ENCODE measurements at regions not wholly inside any gene's neighbourhood (a gene's known extent, or its start where the extent isn't known, plus 50 kb on each side); places are given as distances from the start of the nearest gene placed in this dataset.
"Not testable (repeated sequence)": the region's sequence is repeated elsewhere in the genome, so short reads cannot be mapped to it uniquely, and the experiment has no call there.

DNA sequence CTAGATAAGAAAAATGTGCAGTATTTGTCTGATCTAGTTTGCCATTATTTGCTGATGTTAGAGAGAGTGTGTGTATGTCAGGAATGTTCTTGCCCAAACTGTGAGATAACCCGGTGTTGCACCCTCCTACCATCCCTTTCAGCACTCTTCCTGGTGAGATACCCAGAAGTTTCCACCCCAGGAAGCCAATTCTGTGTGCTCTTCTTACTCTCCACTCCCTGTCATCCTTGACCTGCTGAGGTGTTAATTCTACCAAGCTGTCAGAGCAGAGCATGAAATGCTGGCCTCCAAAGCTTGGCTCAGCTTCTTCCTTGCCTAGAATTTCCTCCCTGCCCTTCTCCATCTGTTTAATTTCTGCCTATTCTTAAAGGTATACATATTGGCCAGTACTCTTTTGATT, 237.3 kb upstream of the CNR1 start:
- Histone ChIP-seq H3K27ac (no peak overlapping the region), H3K9ac (ENCODE audit: insufficient read length) (no peak overlapping the region), H3K36me3 (ENCODE audit: insufficient read depth, low read length) (no peaks in the 10 kb centered on the region), H3K9me3 (ENCODE audit: low read depth, low read length) (no peaks in the 10 kb centered on the region), H3K4me3 (no peak overlapping the region)
- DNase-seq (ENCODE audit: low read depth, low spot score): no peak
- TF ChIP-seq POLR2AphosphoS5 (IDR thresholded peaks at IDR 0.05; ENCODE audit: borderline replicate concordance, low read depth, low read length): no peak
- no peak for TF ChIP-seq EZH2 (IDR thresholded peaks at IDR 0.05)
- no peak for TF ChIP-seq FOXP2 (optimal IDR thresholded peaks at IDR 0.05; ENCODE audit: control extremely low read depth, extremely low read length, insufficient read depth)

DNA sequence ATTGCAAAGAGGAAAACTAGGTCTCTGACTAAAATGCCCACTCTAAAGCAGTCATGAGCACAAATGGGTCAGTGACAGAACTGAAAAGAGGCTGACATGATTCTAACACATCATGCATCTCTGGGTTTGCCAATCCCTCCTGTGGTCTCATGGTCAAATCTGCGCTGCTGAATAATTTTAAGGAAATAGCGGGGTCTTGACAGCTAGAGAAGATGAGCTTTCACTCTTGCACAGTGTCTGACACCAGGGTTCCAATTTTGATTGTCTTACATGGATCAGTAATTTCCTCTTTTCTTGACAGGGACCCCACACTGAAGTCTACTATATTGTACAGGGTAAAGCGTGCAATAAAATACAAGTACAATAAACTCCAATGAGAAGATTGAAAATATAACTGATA, 236.8 kb upstream of the CNR1 start:
- TF ChIP-seq EZH2 (IDR thresholded peaks at IDR 0.05) (no peak), POLR2AphosphoS5 (IDR thresholded peaks at IDR 0.05; ENCODE audit: borderline replicate concordance, low read depth, low read length) (no peak), FOXP2 (optimal IDR thresholded peaks at IDR 0.05; ENCODE audit: control extremely low read depth, extremely low read length, insufficient read depth) (no peak)
- Histone ChIP-seq H3K4me3 (no peak overlapping the region), H3K27ac (no peak overlapping the region), H3K36me3 (ENCODE audit: insufficient read depth, low read length) (no peaks in the 10 kb centered on the region), H3K9ac (ENCODE audit: insufficient read length) (no peak overlapping the region), H3K9me3 (ENCODE audit: low read depth, low read length) (no peaks in the 10 kb centered on the region)
- DNase-seq (ENCODE audit: low read depth, low spot score): no peak

DNA sequence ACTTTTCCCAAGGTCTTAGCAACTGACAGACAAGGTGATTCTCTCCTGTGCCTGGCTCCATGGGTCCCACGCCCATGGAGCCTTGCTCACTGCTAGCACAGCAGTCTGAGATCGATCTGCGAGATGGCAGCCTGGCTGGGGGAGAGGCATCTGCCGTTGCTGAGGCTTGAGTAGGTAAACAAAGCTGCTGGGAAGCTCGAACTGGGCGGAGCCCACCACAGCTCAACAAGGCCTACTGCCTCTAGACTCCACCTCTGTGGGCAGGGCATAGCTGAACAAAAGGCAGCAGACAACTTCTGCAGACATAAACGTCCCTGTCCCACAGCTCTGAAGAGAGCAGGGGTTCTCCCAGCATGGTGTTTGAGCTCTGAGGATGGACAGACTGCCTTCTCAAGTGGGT, 224.9 kb upstream of the CNR1 start:
- H3K9me3 ChIP-seq (ENCODE audit: low read depth, low read length); DNase-seq (ENCODE audit: low read depth, low spot score); H3K4me3 ChIP-seq; H3K9ac ChIP-seq (ENCODE audit: insufficient read length); H3K27ac ChIP-seq; H3K36me3 ChIP-seq (ENCODE audit: insufficient read depth, low read length): not testable (repeated sequence)

DNA sequence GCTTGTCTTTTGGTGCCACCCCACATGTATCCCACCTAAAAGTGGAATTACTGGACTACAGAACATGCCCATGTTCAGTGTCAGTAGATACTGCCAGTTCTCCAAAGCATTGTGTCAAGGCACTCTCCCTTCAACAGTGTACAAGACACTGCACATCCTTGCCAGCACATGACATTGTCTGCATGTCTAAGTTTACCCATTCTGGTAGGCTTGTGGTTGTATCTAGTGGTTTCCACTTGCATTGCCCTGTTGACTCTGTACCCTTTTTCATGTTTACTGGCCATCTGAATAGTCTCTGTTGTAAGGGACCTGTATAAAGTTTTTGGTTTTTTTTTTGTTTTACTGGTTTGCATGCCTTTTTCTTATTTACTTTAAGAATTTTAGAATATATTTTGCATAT, 222.4 kb upstream of the CNR1 start:
- H3K9me3 ChIP-seq (ENCODE audit: low read depth, low read length): no peaks in the 10 kb centered on the region
- no peak overlapping the region for H3K27ac ChIP-seq
- H3K36me3 ChIP-seq (ENCODE audit: insufficient read depth, low read length): no peaks in the 10 kb centered on the region
- no peak overlapping the region for H3K9ac ChIP-seq (ENCODE audit: insufficient read length)
- TF ChIP-seq FOXP2 (optimal IDR thresholded peaks at IDR 0.05; ENCODE audit: control extremely low read depth, extremely low read length, insufficient read depth) (no peak), POLR2AphosphoS5 (IDR thresholded peaks at IDR 0.05; ENCODE audit: borderline replicate concordance, low read depth, low read length) (no peak), EZH2 (IDR thresholded peaks at IDR 0.05) (no peak)
- no peak for DNase-seq (ENCODE audit: low read depth, low spot score)
- no peak overlapping the region for H3K4me3 ChIP-seq

DNA sequence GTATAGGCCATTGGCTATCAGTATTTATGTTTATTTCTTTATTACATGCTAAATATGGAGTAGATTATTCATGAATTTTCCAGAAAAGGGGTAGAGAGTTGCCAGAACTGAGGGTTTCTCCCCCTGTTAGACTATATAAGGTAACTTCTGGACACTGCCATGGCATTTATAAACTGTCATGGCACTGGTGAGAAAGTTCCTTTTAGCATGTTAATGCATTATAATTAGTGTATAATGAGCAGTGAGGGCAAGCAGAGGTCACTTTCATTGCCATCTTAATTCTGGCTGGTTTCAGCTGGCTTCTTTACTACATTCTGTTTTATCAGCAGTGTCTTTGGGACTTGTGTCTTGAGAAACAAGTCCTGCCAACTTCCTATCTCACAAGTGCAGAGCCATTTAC, 220.0 kb upstream of the CNR1 start:
- no peak overlapping the region for H3K9ac ChIP-seq (ENCODE audit: insufficient read length)
- no peaks in the 10 kb centered on the region for H3K36me3 ChIP-seq (ENCODE audit: insufficient read depth, low read length)
- no peaks in the 10 kb centered on the region for H3K9me3 ChIP-seq (ENCODE audit: low read depth, low read length)
- H3K4me3 ChIP-seq: no peak overlapping the region
- no peak for TF ChIP-seq EZH2 (IDR thresholded peaks at IDR 0.05)
- no peak for TF ChIP-seq FOXP2 (optimal IDR thresholded peaks at IDR 0.05; ENCODE audit: control extremely low read depth, extremely low read length, insufficient read depth)
- TF ChIP-seq POLR2AphosphoS5 (IDR thresholded peaks at IDR 0.05; ENCODE audit: borderline replicate concordance, low read depth, low read length): no peak
- H3K27ac ChIP-seq: no peak overlapping the region
- DNase-seq (ENCODE audit: low read depth, low spot score): no peak

DNA sequence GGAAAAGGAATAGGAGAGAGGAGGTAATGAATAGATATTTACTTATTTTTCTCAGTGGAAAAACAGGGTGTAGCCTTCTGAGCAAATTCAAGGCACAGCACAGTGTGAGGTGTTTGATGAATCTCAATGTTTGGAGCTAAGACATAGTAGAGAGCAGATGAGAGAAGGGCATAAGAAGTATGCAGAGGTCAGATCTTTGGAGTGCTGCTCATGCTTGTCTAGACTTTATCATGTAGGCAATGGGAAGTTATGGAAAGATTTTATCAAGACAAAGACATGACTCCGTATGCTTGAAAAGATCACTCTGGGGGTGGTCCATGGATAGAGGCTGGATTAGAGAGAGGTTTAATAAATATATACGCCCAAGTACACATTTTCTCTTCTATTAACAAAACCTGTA, 217.0 kb upstream of the CNR1 start:
- TF ChIP-seq EZH2 (IDR thresholded peaks at IDR 0.05) (no peak), FOXP2 (optimal IDR thresholded peaks at IDR 0.05; ENCODE audit: control extremely low read depth, extremely low read length, insufficient read depth) (no peak), POLR2AphosphoS5 (IDR thresholded peaks at IDR 0.05; ENCODE audit: borderline replicate concordance, low read depth, low read length) (no peak)
- no peak for DNase-seq (ENCODE audit: low read depth, low spot score)
- Histone ChIP-seq H3K9me3 (ENCODE audit: low read depth, low read length) (no peaks in the 10 kb centered on the region), H3K36me3 (ENCODE audit: insufficient read depth, low read length) (no peaks in the 10 kb centered on the region), H3K9ac (ENCODE audit: insufficient read length) (no peak overlapping the region), H3K4me3 (no peak overlapping the region), H3K27ac (no peak overlapping the region)

DNA sequence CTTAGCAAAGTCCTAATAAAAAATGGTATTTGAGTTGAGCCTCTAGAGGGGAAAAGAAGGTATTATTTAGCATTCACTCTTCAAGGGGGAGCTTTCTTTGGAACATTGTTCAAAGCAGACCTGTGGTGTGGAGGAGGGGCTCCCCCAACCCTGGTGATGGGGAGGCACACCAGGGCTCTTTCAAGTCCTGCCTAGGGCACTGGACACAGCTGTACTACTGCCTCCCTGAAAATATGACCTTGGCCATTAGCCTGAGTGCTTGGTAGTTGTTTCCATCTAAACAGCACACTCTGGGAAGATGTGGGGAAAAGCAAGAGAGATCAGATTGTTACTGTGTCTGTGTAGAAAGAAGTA, 215.1 kb upstream of the CNR1 start:
- H3K9ac ChIP-seq (ENCODE audit: insufficient read length): no peak overlapping the region
- H3K4me3 ChIP-seq: no peak overlapping the region
- H3K27ac ChIP-seq: no peak overlapping the region
- TF ChIP-seq EZH2 (IDR thresholded peaks at IDR 0.05) (no peak), POLR2AphosphoS5 (IDR thresholded peaks at IDR 0.05; ENCODE audit: borderline replicate concordance, low read depth, low read length) (no peak), FOXP2 (optimal IDR thresholded peaks at IDR 0.05; ENCODE audit: control extremely low read depth, extremely low read length, insufficient read depth) (no peak)
- no peaks in the 10 kb centered on the region for H3K36me3 ChIP-seq (ENCODE audit: insufficient read depth, low read length)
- DNase-seq (ENCODE audit: low read depth, low spot score): no peak
- H3K9me3 ChIP-seq (ENCODE audit: low read depth, low read length): no peaks in the 10 kb centered on the region

DNA sequence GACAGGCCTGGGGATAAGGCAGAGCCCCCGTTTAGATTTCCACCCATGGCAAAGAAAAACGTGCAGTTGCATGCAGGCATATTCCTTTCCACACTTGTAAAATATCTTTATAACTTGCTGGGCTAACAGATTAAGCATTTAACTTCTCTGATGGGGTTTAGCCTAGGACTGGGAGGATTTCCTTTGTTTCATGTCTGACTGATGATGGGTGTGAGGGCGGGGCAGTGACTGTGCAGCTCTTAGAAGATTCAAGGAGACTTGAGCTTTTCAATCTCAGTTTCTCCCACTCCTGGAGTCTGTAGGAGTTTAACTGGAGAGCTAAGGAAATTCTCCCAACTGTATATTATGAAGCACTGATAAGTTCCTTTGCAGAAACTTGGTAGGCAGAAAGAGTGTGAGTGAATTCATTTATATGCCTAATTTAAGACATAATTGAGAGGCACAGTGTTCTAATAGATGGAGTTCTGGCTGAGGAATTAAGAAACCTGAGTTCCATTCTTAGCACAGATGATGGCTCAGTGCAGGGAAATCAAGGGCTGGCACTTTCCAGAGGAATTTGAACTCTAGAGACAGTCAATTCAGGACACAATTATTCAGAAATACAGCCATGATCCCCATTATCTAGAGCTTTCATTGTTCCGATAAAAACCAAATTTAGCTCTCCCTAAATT, 214.6 kb upstream of the CNR1 start:
- H3K9ac ChIP-seq (ENCODE audit: insufficient read length): no peak overlapping the region
- no peaks in the 10 kb centered on the region for H3K36me3 ChIP-seq (ENCODE audit: insufficient read depth, low read length)
- TF ChIP-seq EZH2 (IDR thresholded peaks at IDR 0.05) (no peak), FOXP2 (optimal IDR thresholded peaks at IDR 0.05; ENCODE audit: control extremely low read depth, extremely low read length, insufficient read depth) (no peak), POLR2AphosphoS5 (IDR thresholded peaks at IDR 0.05; ENCODE audit: borderline replicate concordance, low read depth, low read length) (no peak)
- no peak overlapping the region for H3K4me3 ChIP-seq
- no peak overlapping the region for H3K27ac ChIP-seq
- no peaks in the 10 kb centered on the region for H3K9me3 ChIP-seq (ENCODE audit: low read depth, low read length)
- DNase-seq (ENCODE audit: low read depth, low spot score): no peak

DNA sequence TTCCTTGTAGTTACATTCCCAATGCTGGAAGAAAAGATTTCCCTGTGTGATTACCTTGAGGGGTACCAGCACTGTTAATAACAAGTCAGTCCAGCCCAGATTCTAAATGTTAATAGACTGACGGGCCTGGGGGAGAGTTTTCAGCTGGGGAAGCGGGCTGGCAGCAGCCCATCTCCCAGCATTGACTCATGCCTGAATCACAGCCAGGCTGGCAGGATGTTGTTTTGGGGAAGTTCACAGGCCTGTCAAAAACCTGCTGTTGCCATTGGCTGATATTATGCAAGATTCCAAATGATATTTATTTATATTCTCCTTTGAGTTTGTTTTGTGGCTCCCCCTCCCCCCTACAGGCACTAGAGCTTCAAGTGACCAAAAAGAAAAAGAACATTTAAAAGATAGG, 213.9 kb upstream of the CNR1 start:
- Histone ChIP-seq H3K9me3 (ENCODE audit: low read depth, low read length) (no peaks in the 10 kb centered on the region), H3K27ac (no peak overlapping the region), H3K36me3 (ENCODE audit: insufficient read depth, low read length) (no peaks in the 10 kb centered on the region), H3K9ac (ENCODE audit: insufficient read length) (no peak overlapping the region), H3K4me3 (no peak overlapping the region)
- DNase-seq (ENCODE audit: low read depth, low spot score): no peak
- TF ChIP-seq POLR2AphosphoS5 (IDR thresholded peaks at IDR 0.05; ENCODE audit: borderline replicate concordance, low read depth, low read length): no peak
- no peak for TF ChIP-seq FOXP2 (optimal IDR thresholded peaks at IDR 0.05; ENCODE audit: control extremely low read depth, extremely low read length, insufficient read depth)
- no peak for TF ChIP-seq EZH2 (IDR thresholded peaks at IDR 0.05)
